ENCODE measurements at regions not wholly inside any gene's neighbourhood (a gene's known extent, or its start where the extent isn't known, plus 50 kb on each side); places are given as distances from the start of the nearest gene placed in this dataset.

GRCh38 chr20:11197851-11198250 is 524.1 kb upstream of the JAG1 start:
- ChIA-PET POLR2A (no interaction called here), CTCF (interaction anchor here (1.2 kb wide), 1 partner anchor 645 kb away, joined by 3 read pairs; no protein-coding TSS in a partner anchor)
- no peaks in the 10 kb centered on the region for H3K9me3 Mint-ChIP-seq
- H3K27ac Mint-ChIP-seq, result no peak overlapping the region
- H3K4me1 Mint-ChIP-seq, result peaks cover 6% of the 10 kb centered on the region
- H3K36me3 Mint-ChIP-seq, result no peaks in the 10 kb centered on the region
- H3K27me3 Mint-ChIP-seq (ENCODE audit: low read depth), result no peaks in the 10 kb centered on the region
- no peak overlapping the region for H3K4me3 Mint-ChIP-seq
- DNase-seq (ENCODE audit: low spot score), result no peak
- TF ChIP-seq CBFB (CRISPR knock-in tag; IDR thresholded peaks at IDR 0.05; ENCODE audit: low read depth), result no peak
- no peak for TF ChIP-seq ZNF121 (CRISPR knock-in tag; IDR thresholded peaks at IDR 0.05)
- TF ChIP-seq TEAD4 (CRISPR knock-in tag; IDR thresholded peaks at IDR 0.05), result no peak
- no peak for TF ChIP-seq FOXJ3 (CRISPR knock-in tag; IDR thresholded peaks at IDR 0.05; ENCODE audit: borderline replicate concordance)
- no peak for TF ChIP-seq ZNF671 (CRISPR knock-in tag; IDR thresholded peaks at IDR 0.05)
- TF ChIP-seq, protein P1, sequence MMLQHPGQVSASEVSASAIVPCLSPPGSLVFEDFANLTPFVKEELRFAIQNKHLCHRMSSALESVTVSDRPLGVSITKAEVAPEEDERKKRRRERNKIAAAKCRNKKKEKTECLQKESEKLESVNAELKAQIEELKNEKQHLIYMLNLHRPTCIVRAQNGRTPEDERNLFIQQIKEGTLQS (CRISPR knock-in tag; conservative IDR thresholded peaks at IDR 0.05), result no peak
- no peak for ATAC-seq

DNA sequence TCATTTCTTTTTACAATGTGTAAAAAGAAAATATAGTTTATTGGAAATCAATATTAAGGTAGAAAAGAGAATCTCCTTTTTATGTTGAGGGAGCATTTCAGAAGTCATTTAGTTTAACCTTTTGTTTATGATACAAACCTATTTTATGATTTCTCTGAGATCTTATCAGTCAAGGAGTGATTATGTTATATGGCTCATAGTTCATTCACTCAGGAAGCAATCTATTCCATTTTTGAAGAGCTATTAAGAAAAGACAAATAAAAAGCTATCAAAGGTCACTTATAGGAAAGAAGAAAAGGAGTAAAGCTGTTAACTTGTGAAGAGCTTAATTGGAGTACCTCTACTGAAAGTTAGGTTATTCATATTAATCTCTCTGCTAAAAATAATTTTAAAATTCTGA is 526.6 kb upstream of the JAG1 start:
- Mint-ChIP-seq H3K27ac (no peak overlapping the region), H3K27me3 (ENCODE audit: low read depth) (no peaks in the 10 kb centered on the region), H3K36me3 (no peaks in the 10 kb centered on the region), H3K9me3 (no peaks in the 10 kb centered on the region), H3K4me1 (peaks cover 14% of the 10 kb centered on the region), H3K4me3 (no peak overlapping the region)
- no peak for ATAC-seq
- no peak for DNase-seq (ENCODE audit: low spot score)
- TF ChIP-seq, protein P2, sequence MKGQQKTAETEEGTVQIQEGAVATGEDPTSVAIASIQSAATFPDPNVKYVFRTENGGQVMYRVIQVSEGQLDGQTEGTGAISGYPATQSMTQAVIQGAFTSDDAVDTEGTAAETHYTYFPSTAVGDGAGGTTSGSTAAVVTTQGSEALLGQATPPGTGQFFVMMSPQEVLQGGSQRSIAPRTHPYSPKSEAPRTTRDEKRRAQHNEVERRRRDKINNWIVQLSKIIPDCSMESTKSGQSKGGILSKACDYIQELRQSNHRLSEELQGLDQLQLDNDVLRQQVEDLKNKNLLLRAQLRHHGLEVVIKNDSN (CRISPR knock-in tag; IDR thresholded peaks at IDR 0.05), result no peak
- no peak for TF ChIP-seq SMAD4 (CRISPR knock-in tag; IDR thresholded peaks at IDR 0.05)
- TF ChIP-seq, protein P3, sequence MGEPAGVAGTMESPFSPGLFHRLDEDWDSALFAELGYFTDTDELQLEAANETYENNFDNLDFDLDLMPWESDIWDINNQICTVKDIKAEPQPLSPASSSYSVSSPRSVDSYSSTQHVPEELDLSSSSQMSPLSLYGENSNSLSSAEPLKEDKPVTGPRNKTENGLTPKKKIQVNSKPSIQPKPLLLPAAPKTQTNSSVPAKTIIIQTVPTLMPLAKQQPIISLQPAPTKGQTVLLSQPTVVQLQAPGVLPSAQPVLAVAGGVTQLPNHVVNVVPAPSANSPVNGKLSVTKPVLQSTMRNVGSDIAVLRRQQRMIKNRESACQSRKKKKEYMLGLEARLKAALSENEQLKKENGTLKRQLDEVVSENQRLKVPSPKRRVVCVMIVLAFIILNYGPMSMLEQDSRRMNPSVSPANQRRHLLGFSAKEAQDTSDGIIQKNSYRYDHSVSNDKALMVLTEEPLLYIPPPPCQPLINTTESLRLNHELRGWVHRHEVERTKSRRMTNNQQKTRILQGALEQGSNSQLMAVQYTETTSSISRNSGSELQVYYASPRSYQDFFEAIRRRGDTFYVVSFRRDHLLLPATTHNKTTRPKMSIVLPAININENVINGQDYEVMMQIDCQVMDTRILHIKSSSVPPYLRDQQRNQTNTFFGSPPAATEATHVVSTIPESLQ (CRISPR knock-in tag; IDR thresholded peaks at IDR 0.05), result no peak
- TF ChIP-seq ATF1 (CRISPR knock-in tag; IDR thresholded peaks at IDR 0.05), result no peak
- no peak for TF ChIP-seq ZNF423 (CRISPR knock-in tag; IDR thresholded peaks at IDR 0.05)
- TF ChIP-seq PRRX2 (CRISPR knock-in tag; IDR thresholded peaks at IDR 0.05), result no peak
- TF ChIP-seq, protein P4, sequence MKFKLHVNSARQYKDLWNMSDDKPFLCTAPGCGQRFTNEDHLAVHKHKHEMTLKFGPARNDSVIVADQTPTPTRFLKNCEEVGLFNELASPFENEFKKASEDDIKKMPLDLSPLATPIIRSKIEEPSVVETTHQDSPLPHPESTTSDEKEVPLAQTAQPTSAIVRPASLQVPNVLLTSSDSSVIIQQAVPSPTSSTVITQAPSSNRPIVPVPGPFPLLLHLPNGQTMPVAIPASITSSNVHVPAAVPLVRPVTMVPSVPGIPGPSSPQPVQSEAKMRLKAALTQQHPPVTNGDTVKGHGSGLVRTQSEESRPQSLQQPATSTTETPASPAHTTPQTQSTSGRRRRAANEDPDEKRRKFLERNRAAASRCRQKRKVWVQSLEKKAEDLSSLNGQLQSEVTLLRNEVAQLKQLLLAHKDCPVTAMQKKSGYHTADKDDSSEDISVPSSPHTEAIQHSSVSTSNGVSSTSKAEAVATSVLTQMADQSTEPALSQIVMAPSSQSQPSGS (CRISPR knock-in tag; IDR thresholded peaks at IDR 0.05; ENCODE audit: borderline replicate concordance, low read depth), result no peak
- no peak for TF ChIP-seq EMX1 (CRISPR knock-in tag; IDR thresholded peaks at IDR 0.05)
- TF ChIP-seq ETV6 (CRISPR knock-in tag; IDR thresholded peaks at IDR 0.05), result no peak
- TF ChIP-seq TEAD4 (CRISPR knock-in tag; IDR thresholded peaks at IDR 0.05), result no peak
- TF ChIP-seq TEAD1 (CRISPR knock-in tag; IDR thresholded peaks at IDR 0.05), result no peak
- ChIA-PET POLR2A (no interaction called here), CTCF (no interaction called here)

DNA sequence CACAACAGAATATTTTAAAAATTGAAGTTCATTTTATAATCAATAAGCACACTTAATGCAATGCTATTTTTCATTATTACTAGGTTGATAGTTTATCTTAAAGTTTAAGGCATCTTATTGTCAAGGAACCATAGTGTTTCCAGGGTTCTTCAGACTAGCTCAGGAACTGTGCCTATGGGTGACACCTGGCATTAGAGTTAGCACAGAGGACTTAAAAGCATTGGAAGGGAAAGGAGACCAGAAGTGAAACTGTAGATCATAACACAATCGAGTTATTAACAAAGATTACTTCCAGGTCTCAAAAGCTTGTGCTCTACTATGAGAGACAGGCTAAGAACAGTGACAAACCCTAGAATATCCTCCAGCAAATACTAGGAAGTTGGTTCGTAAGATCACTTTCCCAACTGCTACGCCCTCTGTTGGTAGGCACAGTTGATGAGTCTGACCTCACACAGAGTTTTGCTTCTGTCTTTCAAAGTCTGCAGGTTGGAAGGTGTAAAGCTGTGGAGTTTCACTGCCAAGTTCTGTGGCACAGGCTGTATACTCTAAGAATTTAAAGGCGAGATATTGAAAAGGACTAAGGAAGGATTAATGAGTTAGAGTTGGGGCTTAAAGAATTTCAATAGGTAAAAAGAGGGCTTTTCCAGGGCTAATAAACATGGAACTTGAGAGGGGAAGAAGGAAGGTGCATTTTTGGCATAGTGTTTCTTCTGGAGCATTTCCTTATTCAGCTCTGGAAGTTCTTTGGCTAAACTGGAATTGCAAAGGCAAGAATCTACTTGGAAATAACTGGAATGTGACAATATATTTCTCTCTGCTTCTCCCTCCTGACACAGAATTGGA is 531.3 kb upstream of the JAG1 start:
- CTCF ChIA-PET, result interaction anchor here (0.6 to 2.3 kb wide), 41 partner anchors 10 to 793 kb away, joined by 3 to 15 read pairs (median 4); partner anchors contain the start of gene JAG1
- H3K9me3 Mint-ChIP-seq, result no peaks in the 10 kb centered on the region
- POLR2A ChIA-PET, result no interaction called here
- DNase-seq (ENCODE audit: low spot score), result peak; percentile 72
- no peaks in the 10 kb centered on the region for H3K27me3 Mint-ChIP-seq (ENCODE audit: low read depth)
- no peaks in the 10 kb centered on the region for H3K36me3 Mint-ChIP-seq
- H3K4me3 Mint-ChIP-seq, result no peak overlapping the region
- ATAC-seq, result peak; percentile 97
- H3K4me1 Mint-ChIP-seq, result peaks cover 23% of the 10 kb centered on the region
- H3K27ac Mint-ChIP-seq, result no peak overlapping the region
- TF ChIP-seq, protein P4 (CRISPR knock-in tag; IDR thresholded peaks at IDR 0.05; ENCODE audit: borderline replicate concordance, low read depth), result no peak
- TF ChIP-seq SMAD4 (CRISPR knock-in tag; IDR thresholded peaks at IDR 0.05) (no peak), NFATC4 (CRISPR knock-in tag; IDR thresholded peaks at IDR 0.05) (no peak), CTCF (IDR thresholded peaks at IDR 0.05) (peak; percentile 62; the same call in 1 of the 2 replicates), FOXJ3 (CRISPR knock-in tag; IDR thresholded peaks at IDR 0.05; ENCODE audit: borderline replicate concordance) (no peak), CREM (CRISPR knock-in tag; IDR thresholded peaks at IDR 0.05) (no peak), ZNF281 (CRISPR knock-in tag; IDR thresholded peaks at IDR 0.05) (no peak)
